IMR-90 (cell line): ENCODE measurements at regions not wholly inside any gene's neighbourhood (a gene's known extent, or its start where the extent isn't known, plus 50 kb on each side); places are given as distances from the start of the nearest gene placed in this dataset.

ENCODE experiments used
- ATAC-seq: fragments of 200-7000 bp; cut with Tn5 transposase; 2 replicates; pipeline ENCODE4 v1.9.1; 2020; ENCODE audit warnings: low read depth, mild to moderate bottlenecking, moderate library complexity
- BruUV-seq: library from RNA; stranded (reverse); fragments of 400-500 nt; replicated peaks from 2 replicates; lab custom pipeline; 2021; lab: Mats Ljungman, UMichigan
- CTCF ChIA-PET: fragments of 300-600 bp; formaldehyde crosslinking; extraction: SDS; loops from one replicate; lab custom pipeline; 2021; ENCODE audit warnings: antibody characterized with exemption; lab: Yijun Ruan, JAX
- POLR2A ChIA-PET: fragments of 300-600 bp; sonication (Branson Sonifier 250); formaldehyde crosslinking; loops from one replicate; lab custom pipeline; 2022; ENCODE audit warnings: antibody characterized with exemption; ENCODE audit not compliant: unreplicated experiment; lab: Charles Lee
- DNase-seq: peaks from one replicate; pipeline ENCODE4 v3.0.0; 2013
- H2AFZ ChIP-seq: replicated peaks from 2 replicates; pipeline ENCODE3; 2013; ENCODE audit warnings: low read length, mild to moderate bottlenecking; ENCODE audit not compliant: poor library complexity
- H2AK5ac ChIP-seq: 2 replicates; pipeline ENCODE4 v1.6.1; 2013; ENCODE audit warnings: low read depth, low read length, inconsistent platforms
- H2AK9ac ChIP-seq: replicated peaks from 2 replicates; pipeline ENCODE3; 2013; ENCODE audit warnings: mild to moderate bottlenecking, low read depth, low read length, moderate library complexity; ENCODE audit not compliant: poor library complexity
- H2BK120ac ChIP-seq: 2 replicates; pipeline ENCODE4 v1.6.1; 2013; ENCODE audit warnings: low read depth, low read length, inconsistent platforms
- H2BK15ac ChIP-seq: 3 replicates; pipeline ENCODE4 v1.6.1; 2013; ENCODE audit warnings: low read depth, low read length, inconsistent platforms
- H2BK20ac ChIP-seq: 2 replicates; pipeline ENCODE4 v1.6.1; 2013; ENCODE audit warnings: low read depth, mild to moderate bottlenecking, inconsistent platforms, low read length, moderate library complexity
- H2BK5ac ChIP-seq: 2 replicates; pipeline ENCODE4 v1.6.1; 2013; ENCODE audit warnings: mild to moderate bottlenecking, low read depth, low read length, inconsistent platforms; ENCODE audit not compliant: poor library complexity, severe bottlenecking
- H3K14ac ChIP-seq: replicated peaks from 2 replicates; pipeline ENCODE4 v1.6.1; 2013; ENCODE audit warnings: low read depth, low read length, inconsistent platforms
- H3K18ac ChIP-seq: 2 replicates; pipeline ENCODE4 v1.6.1; 2013; ENCODE audit warnings: low read depth, low read length, control low read depth
- H3K23ac ChIP-seq: 2 replicates; pipeline ENCODE4 v1.6.1; 2013; ENCODE audit warnings: low read depth, low read length, inconsistent platforms
- H3K27ac ChIP-seq: 2 replicates; pipeline ENCODE4 v1.5.1; 2013; ENCODE audit warnings: mild to moderate bottlenecking, control low read depth, low read length; ENCODE audit not compliant: insufficient read depth
- H3K27me3 ChIP-seq: 2 replicates; pipeline ENCODE4 v1.6.1; 2013; ENCODE audit warnings: low read length; ENCODE audit not compliant: control insufficient read depth, insufficient read depth
- H3K36me3 ChIP-seq: 2 replicates; pipeline ENCODE4 v1.6.1; 2013; ENCODE audit warnings: low read length, mixed read lengths; ENCODE audit not compliant: control insufficient read depth, insufficient read depth
- H3K4ac ChIP-seq: 2 replicates; pipeline ENCODE4 v1.6.1; 2013; ENCODE audit warnings: low read depth, low read length, inconsistent platforms
- H3K4me1 ChIP-seq: 2 replicates; pipeline ENCODE4 v1.6.1; 2013; ENCODE audit warnings: low read length, mixed read lengths; ENCODE audit not compliant: control insufficient read depth, insufficient read depth
- H3K4me2 ChIP-seq: 2 replicates; pipeline ENCODE4 v1.6.1; 2013; ENCODE audit warnings: low read depth, mild to moderate bottlenecking, control low read depth, low read length, moderate library complexity
- H3K4me3 ChIP-seq: 2 replicates; pipeline ENCODE4 v1.5.1; 2013; ENCODE audit warnings: low read depth, mild to moderate bottlenecking, control low read depth, low read length, moderate library complexity; ENCODE audit not compliant: insufficient read depth
- H3K56ac ChIP-seq: 2 replicates; pipeline ENCODE4 v1.6.1; 2013; ENCODE audit warnings: low read length, inconsistent platforms; ENCODE audit not compliant: insufficient read depth; ENCODE audit errors: extremely low read depth
- H3K79me1 ChIP-seq, 2 experiments: 2 replicates each; pipeline ENCODE4 v1.6.1; 2013; ENCODE audit warnings: low read length in 2 of 2, inconsistent platforms in 1 of 2, low read depth in 1 of 2
- H3K9ac ChIP-seq: 2 replicates; pipeline ENCODE4 v1.6.1; 2013; ENCODE audit warnings: low read depth, low read length, control low read depth
- H3K9me1 ChIP-seq: 2 replicates; pipeline ENCODE4 v1.6.1; 2013; ENCODE audit warnings: low read length, inconsistent platforms; ENCODE audit not compliant: insufficient read depth
- H3K9me3 ChIP-seq: 2 replicates; pipeline ENCODE4 v1.6.1; 2013; ENCODE audit warnings: low read length; ENCODE audit not compliant: control insufficient read depth, insufficient read depth
- H4K20me1 ChIP-seq: 2 replicates; pipeline ENCODE4 v1.6.1; 2013; ENCODE audit warnings: low read length, inconsistent platforms; ENCODE audit not compliant: insufficient read depth
- H4K5ac ChIP-seq: 2 replicates; pipeline ENCODE4 v1.6.1; 2013; ENCODE audit warnings: mild to moderate bottlenecking, low read depth, low read length, control low read depth
- H4K8ac ChIP-seq, 2 experiments: 2 replicates each; pipeline ENCODE4 v1.6.1; 2013; ENCODE audit warnings: low read depth in 2 of 2, low read length in 2 of 2, control low read depth in 1 of 2, inconsistent platforms in 1 of 2
- H4K91ac ChIP-seq: 2 replicates; pipeline ENCODE4 v1.6.1; 2013; ENCODE audit warnings: low read depth, low read length, inconsistent platforms; ENCODE audit not compliant: insufficient read depth
- BHLHE40 ChIP-seq: fragments of 150-350 bp; IDR thresholded peaks from 2 replicates; pipeline ENCODE4 v1.6.1; 2016; ENCODE audit warnings: mild to moderate bottlenecking, low read depth, low read length
- CEBPB ChIP-seq: IDR thresholded peaks from 2 replicates; pipeline ENCODE4 v1.6.1; 2012; ENCODE audit warnings: low read depth, low read length, improper control_type of control experiment
- CHD1 ChIP-seq: IDR thresholded peaks from 2 replicates; pipeline ENCODE4 v1.6.1; 2012; ENCODE audit warnings: low read depth, low read length, improper control_type of control experiment
- CTCF ChIP-seq: conservative IDR thresholded peaks from 2 replicates; pipeline ENCODE4 v1.5.1; 2012; ENCODE audit warnings: mild to moderate bottlenecking, low read depth, low read length, improper control_type of control experiment
- FOS ChIP-seq: fragments of 150-350 bp; IDR thresholded peaks from 2 replicates; pipeline ENCODE4 v1.6.1; 2016; ENCODE audit warnings: low read depth, low read length
- MAFK ChIP-seq: IDR thresholded peaks from 2 replicates; pipeline ENCODE4 v1.6.1; 2012; ENCODE audit warnings: low read depth, low read length, improper control_type of control experiment
- MAZ ChIP-seq: IDR thresholded peaks from 2 replicates; pipeline ENCODE4 v1.6.1; 2012; ENCODE audit warnings: low read depth, mild to moderate bottlenecking, low read length, improper control_type of control experiment, moderate library complexity, borderline replicate concordance
- MXI1 ChIP-seq: IDR thresholded peaks from 2 replicates; pipeline ENCODE4 v1.6.1; 2012; ENCODE audit warnings: low read depth, mild to moderate bottlenecking, low read length, moderate library complexity, borderline replicate concordance
- NFE2L2 ChIP-seq: fragments of 150-350 bp; IDR thresholded peaks from 2 replicates; pipeline ENCODE4 v1.6.1; 2016; ENCODE audit warnings: low read depth, mild to moderate bottlenecking, low read length
- RCOR1 ChIP-seq: IDR thresholded peaks from 2 replicates; pipeline ENCODE4 v1.6.1; 2012; ENCODE audit warnings: mild to moderate bottlenecking, low read length, improper control_type of control experiment; ENCODE audit not compliant: insufficient replicate concordance
- RFX5 ChIP-seq: IDR thresholded peaks from 2 replicates; pipeline ENCODE4 v1.8.0; 2012; ENCODE audit warnings: low read depth, mild to moderate bottlenecking, low read length, moderate library complexity
- WGBS, 2 experiments: methylation state at CpG; one replicate each; pipeline versions ENCODE4 v1.1.5 to v1.1.7; 2013; ENCODE audit warnings: missing lambda C conversion rate in 2 of 2; ENCODE audit not compliant: insufficient read length in 1 of 2; ENCODE audit errors: extremely low coverage in 2 of 2; 5-methylcytosine and 5-hydroxymethylcytosine counted together
- dilution Hi-C: fragments of 300-500 bp; cut with HindIII; formaldehyde crosslinking; loops from one replicate; pipeline ENCODE4 v1.14.3; 2018; ENCODE audit warnings: low sequenced_read_pairs; ENCODE audit not compliant: unreplicated experiment
- in situ Hi-C: fragments of 300-500 bp; cut with MboI; formaldehyde crosslinking; loops from 3 replicates; pipeline ENCODE4 v1.14.3; 2019; ENCODE audit warnings: low sequenced_read_pairs, inconsistent platforms, mixed read lengths
- intact Hi-C: fragments of 100-400 bp; cut with micrococcal nuclease; formaldehyde crosslinking; loops from 2 replicates; pipeline ENCODE4 v1.10.0; 2022
- TF ChIP-seq, protein P1 (sequence below): fragments of 150-350 bp; IDR thresholded peaks from 2 replicates; pipeline ENCODE4 v1.6.1; 2017; ENCODE audit warnings: mild to moderate bottlenecking, antibody characterized with exemption, low read length, low read depth
- TF ChIP-seq, protein P2 (sequence below): fragments of 150-350 bp; IDR thresholded peaks from 2 replicates; pipeline ENCODE4 v1.6.1; 2016; ENCODE audit warnings: low read depth, mild to moderate bottlenecking, low read length, moderate library complexity, borderline replicate concordance

DNA sequence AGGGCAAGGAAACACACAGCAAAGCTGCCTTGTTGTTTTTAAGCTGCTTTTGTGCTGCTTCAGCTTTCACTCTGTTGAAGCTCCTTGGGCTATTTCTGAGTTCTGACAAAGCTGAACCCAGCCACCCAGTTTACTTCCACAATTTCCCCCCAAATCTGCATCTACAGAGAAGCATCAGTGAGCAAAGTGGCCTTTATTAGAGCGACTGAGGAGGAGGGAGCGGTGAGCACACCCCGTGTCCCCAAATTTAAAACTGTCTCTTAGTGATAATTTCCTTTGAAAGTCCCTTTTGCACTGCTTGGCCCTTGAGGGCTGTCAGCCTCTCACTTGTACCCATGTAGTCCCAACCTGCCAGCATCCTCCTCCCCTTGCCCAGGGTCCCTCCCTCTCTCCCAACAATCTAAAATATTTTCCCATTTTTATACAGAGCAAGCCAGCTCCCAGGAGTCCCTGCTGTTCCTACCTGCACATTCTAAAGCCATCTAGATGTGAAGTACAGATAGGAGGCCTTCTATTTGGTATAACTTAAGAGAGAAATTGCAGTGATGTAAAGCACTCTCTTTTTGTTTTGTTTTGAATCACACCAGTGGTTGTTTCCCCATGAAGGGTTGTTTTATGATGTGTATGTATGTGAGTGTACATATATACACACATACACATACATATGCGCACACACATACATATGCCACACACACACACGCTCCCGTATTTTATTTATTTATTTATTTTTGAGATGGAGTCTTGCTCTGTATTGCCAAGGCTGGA, 313.5 kb downstream of the TLE4 start:
- Histone ChIP-seq H3K79me1 (no peaks in the 10 kb centered on the region), H4K20me1 (no peaks in the 10 kb centered on the region), H2AK9ac (no peak overlapping the region), H2BK5ac (no peak overlapping the region), H3K4me3 (no peak overlapping the region), H3K4me2 (no peak overlapping the region), H4K91ac (no peak overlapping the region), H2AFZ (no peak overlapping the region), H3K4ac (no peak overlapping the region), H3K9ac (no peak overlapping the region), H3K56ac (no peak overlapping the region), H2BK120ac (no peak overlapping the region), H3K36me3 (no peaks in the 10 kb centered on the region), H3K27me3 (peaks cover 2% of the 10 kb centered on the region), H3K9me1 (no peaks in the 10 kb centered on the region), H3K18ac (no peak overlapping the region), H3K9me3 (no peaks in the 10 kb centered on the region), H3K27ac (no peak overlapping the region), H3K14ac (no peak overlapping the region), H2BK15ac (no peak overlapping the region), H3K23ac (no peak overlapping the region), H2BK20ac (no peak overlapping the region), H4K5ac (no peak overlapping the region), H2AK5ac (no peak overlapping the region), H4K8ac (no peak overlapping the region), H3K4me1 (no peaks in the 10 kb centered on the region)
- intact Hi-C loops (no loop called here), dilution Hi-C loops (no loop called here), in situ Hi-C loops (no loop called here)
- CTCF ChIA-PET: interaction anchor here (0.6 kb wide), 1 partner anchor 117 kb away, joined by 3 read pairs; no protein-coding TSS in a partner anchor
- POLR2A ChIA-PET: no interaction called here
- whole genome bisulfite sequencing, 2 experiments: 71% methylated on average over 1 of the region's 6 CpGs; no CpG with 5 or more reads in 1 of the 2 experiments
- TF ChIP-seq NFE2L2 (no peak), MAZ (no peak), CHD1 (no peak), MXI1 (no peak), RFX5 (no peak), MAFK (no peak), BHLHE40 (no peak), FOS (no peak), CTCF (no peak), CEBPB (no peak), RCOR1 (no peak)
- TF ChIP-seq, protein P1, sequence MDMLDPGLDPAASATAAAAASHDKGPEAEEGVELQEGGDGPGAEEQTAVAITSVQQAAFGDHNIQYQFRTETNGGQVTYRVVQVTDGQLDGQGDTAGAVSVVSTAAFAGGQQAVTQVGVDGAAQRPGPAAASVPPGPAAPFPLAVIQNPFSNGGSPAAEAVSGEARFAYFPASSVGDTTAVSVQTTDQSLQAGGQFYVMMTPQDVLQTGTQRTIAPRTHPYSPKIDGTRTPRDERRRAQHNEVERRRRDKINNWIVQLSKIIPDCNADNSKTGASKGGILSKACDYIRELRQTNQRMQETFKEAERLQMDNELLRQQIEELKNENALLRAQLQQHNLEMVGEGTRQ: no peak
- TF ChIP-seq, protein P2, sequence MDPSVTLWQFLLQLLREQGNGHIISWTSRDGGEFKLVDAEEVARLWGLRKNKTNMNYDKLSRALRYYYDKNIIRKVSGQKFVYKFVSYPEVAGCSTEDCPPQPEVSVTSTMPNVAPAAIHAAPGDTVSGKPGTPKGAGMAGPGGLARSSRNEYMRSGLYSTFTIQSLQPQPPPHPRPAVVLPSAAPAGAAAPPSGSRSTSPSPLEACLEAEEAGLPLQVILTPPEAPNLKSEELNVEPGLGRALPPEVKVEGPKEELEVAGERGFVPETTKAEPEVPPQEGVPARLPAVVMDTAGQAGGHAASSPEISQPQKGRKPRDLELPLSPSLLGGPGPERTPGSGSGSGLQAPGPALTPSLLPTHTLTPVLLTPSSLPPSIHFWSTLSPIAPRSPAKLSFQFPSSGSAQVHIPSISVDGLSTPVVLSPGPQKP: no peak
- DNase-seq (no peak), ATAC-seq (no peak)
- no TSS peak for BruUV-seq
